Activated naive CD4-positive, alpha-beta T cell treated with anti-CD3 and anti-CD28 coated beads, Interleukin-2, amount 50 U/mL, for 24 hours (primary cell): ENCODE measurements at regions not wholly inside any gene's neighbourhood (a gene's known extent, or its start where the extent isn't known, plus 50 kb on each side); places are given as distances from the start of the nearest gene placed in this dataset.

Source experiments
- H3K27ac Mint-ChIP-seq: one replicate; pipeline ENCODE4 v1.8.0; 2021; ENCODE audit warnings: mild to moderate bottlenecking, mixed read lengths
- H3K27me3 Mint-ChIP-seq: one replicate; pipeline ENCODE4 v1.8.0; 2021; ENCODE audit warnings: mixed read lengths
- H3K36me3 Mint-ChIP-seq: one replicate; pipeline ENCODE4 v1.8.0; 2021; ENCODE audit warnings: mixed read lengths
- H3K4me1 Mint-ChIP-seq: one replicate; pipeline ENCODE4 v1.8.0; 2021; ENCODE audit warnings: mixed read lengths
- H3K4me3 Mint-ChIP-seq: one replicate; pipeline ENCODE4 v1.8.0; 2021; ENCODE audit warnings: mild to moderate bottlenecking, mixed read lengths
- H3K9me3 Mint-ChIP-seq: one replicate; pipeline ENCODE4 v1.8.0; 2021; ENCODE audit warnings: mixed read lengths

DNA sequence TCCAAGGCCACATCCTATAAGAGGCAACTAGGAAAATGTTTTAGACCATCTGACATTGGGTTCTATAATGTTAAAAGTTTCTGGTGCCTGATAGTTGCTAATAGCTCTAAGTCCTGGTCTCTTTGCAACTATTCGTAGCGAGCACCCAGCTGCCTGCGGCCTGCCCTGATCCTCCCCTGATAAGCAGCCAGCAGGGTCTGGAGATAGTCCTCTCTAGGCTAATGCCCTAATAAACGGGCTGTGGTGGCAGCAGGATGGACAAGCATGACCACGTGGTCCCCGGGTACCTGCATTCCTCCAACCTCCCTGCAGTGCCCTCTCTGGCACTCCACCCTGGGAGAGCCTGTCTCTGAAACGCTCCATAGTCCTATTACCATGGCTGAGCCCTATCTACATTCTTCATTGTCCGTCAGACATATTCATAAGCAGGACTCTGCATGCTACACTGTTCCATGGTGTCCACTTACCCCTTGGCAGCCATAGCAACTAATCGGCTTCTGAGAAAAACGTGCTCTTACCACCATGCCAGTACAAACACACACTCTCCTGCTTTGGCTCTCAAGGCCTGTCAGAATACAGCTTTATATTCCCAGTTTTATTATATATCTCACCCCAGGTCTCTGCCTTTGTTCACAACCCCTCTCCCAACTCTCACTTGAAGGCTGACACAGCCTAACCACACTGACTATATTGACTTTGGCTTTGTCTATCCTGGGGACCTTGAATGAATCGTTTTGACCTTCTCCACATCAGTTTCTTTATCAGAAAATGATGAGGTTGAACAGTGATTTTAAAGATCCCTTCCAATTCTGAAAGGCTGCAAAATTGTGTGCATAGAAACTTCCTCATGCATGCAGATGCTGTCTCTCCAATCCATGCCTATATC is 49.9 kb upstream of the DAPK1 start:
- Mint-ChIP-seq H3K9me3 (no peaks in the 10 kb centered on the region), H3K4me1 (peaks cover 15% of the 10 kb centered on the region), H3K36me3 (no peaks in the 10 kb centered on the region), H3K4me3 (no peak overlapping the region), H3K27me3 (no peaks in the 10 kb centered on the region), H3K27ac (no peak overlapping the region)
